ENCODE measurements at regions not wholly inside any gene's neighbourhood (a gene's known extent, or its start where the extent isn't known, plus 50 kb on each side); places are given as distances from the start of the nearest gene placed in this dataset.
A peak's percentile ranks its signal among the peaks of the same experiment; 100 is the strongest.

DNA sequence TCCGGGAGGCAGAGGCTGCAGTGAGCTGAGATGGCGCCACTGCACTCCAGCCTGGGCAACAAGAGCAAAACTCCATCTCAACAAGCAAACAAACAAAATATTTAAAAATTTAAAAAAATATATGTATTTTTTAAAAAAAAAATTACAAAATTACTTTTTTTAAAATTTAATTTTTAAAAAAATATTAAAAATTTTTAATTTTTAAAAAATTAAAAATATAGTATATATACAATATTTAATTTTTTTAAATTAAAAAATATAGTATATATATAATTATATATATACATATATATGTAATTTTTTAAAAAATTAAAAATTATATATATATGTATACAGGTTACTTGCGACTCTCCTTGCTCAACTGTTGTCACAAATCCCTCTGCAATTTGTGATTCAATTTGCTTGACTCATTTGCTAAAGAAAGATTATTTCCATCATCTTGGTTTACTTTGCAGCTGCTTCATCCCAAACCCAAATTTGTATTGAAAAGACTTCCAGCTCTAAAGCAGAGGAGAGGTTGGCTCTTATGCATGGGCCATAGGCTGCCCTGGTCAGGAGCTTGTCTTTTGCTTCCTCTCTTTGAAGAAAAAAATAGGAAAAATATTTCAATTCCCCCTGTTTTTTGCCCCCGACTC lies 247.4 kb upstream of the IRX3 start:
- H4K91ac ChIP-seq (ENCODE audit: low read length) = no peak overlapping the region
- H3K79me1 ChIP-seq (replicated peaks; ENCODE audit: low read length, poor library complexity, severe bottlenecking) = no peaks in the 10 kb centered on the region
- no peak overlapping the region for H3K27ac ChIP-seq (ENCODE audit: low read length, poor library complexity, severe bottlenecking)
- H3K18ac ChIP-seq (ENCODE audit: low read depth in 1 of 2, low read length in 2 of 2) = no peak overlapping the region
- H2BK120ac ChIP-seq (ENCODE audit: low read depth, low read length) = no peak overlapping the region
- WGBS = 92% methylated on average over 3 of the region's 4 CpGs
- H2BK5ac ChIP-seq (ENCODE audit: low read depth, low read length, poor library complexity, severe bottlenecking) = no peak overlapping the region
- H2BK15ac ChIP-seq (ENCODE audit: low read depth, poor library complexity, severe bottlenecking) = no peak overlapping the region
- peaks cover under 1 to 3% of the 10 kb centered on the region in 2 experiments for H3K27me3 ChIP-seq (ENCODE audit: control insufficient read depth in 1 of 2, insufficient read depth in 1 of 2, low read length in 2 of 2)
- no peak overlapping the region for H2BK12ac ChIP-seq (ENCODE audit: low read length in 2 of 2)
- H4K8ac ChIP-seq (ENCODE audit: low read length) = no peak overlapping the region
- H3K4me1 ChIP-seq (ENCODE audit: control insufficient read depth, insufficient read depth, low read depth, low read length) = no peaks in the 10 kb centered on the region
- no peak for DNase-seq
- H3K4me3 ChIP-seq (ENCODE audit: insufficient read depth in 1 of 2, low read depth in 1 of 2, low read length in 2 of 2) = no peak overlapping the region
- H3K4me2 ChIP-seq (ENCODE audit: low read length, poor library complexity, severe bottlenecking) = no peak overlapping the region
- no peak overlapping the region for H3K4ac ChIP-seq (ENCODE audit: low read depth in 1 of 2, low read length in 2 of 2)
- no peaks in the 10 kb centered on the region for H3K36me3 ChIP-seq (ENCODE audit: control insufficient read depth in 1 of 2, insufficient read depth in 2 of 2, low read depth in 1 of 2, low read length in 2 of 2)
- H3K9me3 ChIP-seq (ENCODE audit: control insufficient read depth, low read length) = peaks cover 17% of the 10 kb centered on the region
- no peak overlapping the region for H3K14ac ChIP-seq (ENCODE audit: low read length in 2 of 2)
- H2AK5ac ChIP-seq (ENCODE audit: low read length, severe bottlenecking) = no peak overlapping the region
- H3K23ac ChIP-seq (ENCODE audit: low read length in 2 of 2) = no peak overlapping the region
- no peak overlapping the region for H2AFZ ChIP-seq (ENCODE audit: low read depth, low read length)
- H3K9ac ChIP-seq (ENCODE audit: low read length) = no peak overlapping the region

DNA sequence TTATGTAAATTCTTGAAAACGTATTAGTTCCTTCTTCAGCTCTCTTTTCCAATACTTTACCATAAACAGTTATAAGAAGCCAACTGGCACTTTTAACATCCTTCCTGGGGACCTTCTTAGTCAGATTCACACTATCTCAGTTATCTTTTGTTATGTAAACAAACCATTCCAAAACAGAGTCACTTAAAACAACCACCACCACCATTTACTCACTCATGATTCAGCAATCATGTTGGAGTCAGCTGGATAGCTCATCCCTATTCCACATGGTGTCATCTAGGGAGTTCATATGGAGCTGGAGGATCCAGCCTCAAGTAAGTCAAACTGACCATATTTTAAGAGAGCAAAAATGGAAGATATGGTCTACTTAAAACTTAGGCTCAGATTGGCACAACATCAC lies 240.3 kb upstream of the IRX3 start:
- H3K23ac ChIP-seq (ENCODE audit: low read length in 2 of 2) = no peak overlapping the region
- H4K91ac ChIP-seq (ENCODE audit: low read length) = no peak overlapping the region
- H2BK12ac ChIP-seq (ENCODE audit: low read length in 2 of 2) = no peak overlapping the region
- no peaks in the 10 kb centered on the region for H3K27me3 ChIP-seq (ENCODE audit: control insufficient read depth in 1 of 2, insufficient read depth in 1 of 2, low read length in 2 of 2)
- H2BK15ac ChIP-seq (ENCODE audit: low read depth, poor library complexity, severe bottlenecking) = no peak overlapping the region
- no peak overlapping the region for H2BK5ac ChIP-seq (ENCODE audit: low read depth, low read length, poor library complexity, severe bottlenecking)
- no peak overlapping the region for H3K4me3 ChIP-seq (ENCODE audit: insufficient read depth in 1 of 2, low read depth in 1 of 2, low read length in 2 of 2)
- H3K18ac ChIP-seq (ENCODE audit: low read depth in 1 of 2, low read length in 2 of 2) = no peak overlapping the region
- no peak overlapping the region for H3K9ac ChIP-seq (ENCODE audit: low read length)
- DNase-seq = peak; percentile 78
- no peak overlapping the region for H2AFZ ChIP-seq (ENCODE audit: low read depth, low read length)
- H4K8ac ChIP-seq (ENCODE audit: low read length) = no peak overlapping the region
- H3K4me1 ChIP-seq (ENCODE audit: control insufficient read depth, insufficient read depth, low read depth, low read length) = no peaks in the 10 kb centered on the region
- H3K9me3 ChIP-seq (ENCODE audit: control insufficient read depth, low read length) = peaks cover 17% of the 10 kb centered on the region
- no peak overlapping the region for H3K4me2 ChIP-seq (ENCODE audit: low read length, poor library complexity, severe bottlenecking)
- no peak overlapping the region for H3K27ac ChIP-seq (ENCODE audit: low read length, poor library complexity, severe bottlenecking)
- no peak overlapping the region for H2AK5ac ChIP-seq (ENCODE audit: low read length, severe bottlenecking)
- H3K4ac ChIP-seq (ENCODE audit: low read depth in 1 of 2, low read length in 2 of 2) = no peak overlapping the region
- no peak overlapping the region for H3K14ac ChIP-seq (ENCODE audit: low read length in 2 of 2)
- WGBS = 28% methylated on average over 1 of the region's 1 CpG
- no peak overlapping the region for H2BK120ac ChIP-seq (ENCODE audit: low read depth, low read length)
- no peaks in the 10 kb centered on the region for H3K79me1 ChIP-seq (replicated peaks; ENCODE audit: low read length, poor library complexity, severe bottlenecking)
- H3K36me3 ChIP-seq (ENCODE audit: control insufficient read depth in 1 of 2, insufficient read depth in 2 of 2, low read depth in 1 of 2, low read length in 2 of 2) = no peaks in the 10 kb centered on the region

DNA sequence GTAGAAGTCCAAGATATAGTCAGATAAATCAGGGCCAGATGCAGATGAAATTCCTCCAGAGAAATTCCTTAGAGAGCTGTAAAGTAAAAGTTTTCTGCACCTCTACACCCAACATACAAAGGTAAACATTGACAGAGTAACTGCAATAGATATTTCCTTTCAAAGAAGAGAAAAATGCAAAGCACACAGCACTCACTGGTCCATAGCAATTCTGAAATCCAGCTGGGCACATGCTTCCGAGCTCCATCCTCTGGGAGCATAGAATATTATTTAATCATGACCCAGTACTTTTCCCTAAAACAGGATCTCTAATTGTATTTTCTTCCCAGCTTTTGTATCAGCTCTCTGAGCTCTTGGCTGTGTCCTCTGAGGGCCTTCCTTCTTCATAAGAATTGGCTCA lies 239.5 kb upstream of the IRX3 start:
- H3K4me2 ChIP-seq (ENCODE audit: low read length, poor library complexity, severe bottlenecking) = no peak overlapping the region
- no peak overlapping the region for H3K14ac ChIP-seq (ENCODE audit: low read length in 2 of 2)
- no peak overlapping the region for H3K23ac ChIP-seq (ENCODE audit: low read length in 2 of 2)
- no peak overlapping the region for H3K27ac ChIP-seq (ENCODE audit: low read length, poor library complexity, severe bottlenecking)
- no peaks in the 10 kb centered on the region for H3K79me1 ChIP-seq (replicated peaks; ENCODE audit: low read length, poor library complexity, severe bottlenecking)
- H3K9me3 ChIP-seq (ENCODE audit: control insufficient read depth, low read length) = peaks cover 12% of the 10 kb centered on the region
- WGBS = 98% methylated on average over 1 of the region's 1 CpG
- H3K4me3 ChIP-seq (ENCODE audit: insufficient read depth in 1 of 2, low read depth in 1 of 2, low read length in 2 of 2) = no peak overlapping the region
- H3K9ac ChIP-seq (ENCODE audit: low read length) = no peak overlapping the region
- no peak overlapping the region for H3K18ac ChIP-seq (ENCODE audit: low read depth in 1 of 2, low read length in 2 of 2)
- no peak for DNase-seq
- H2BK5ac ChIP-seq (ENCODE audit: low read depth, low read length, poor library complexity, severe bottlenecking) = no peak overlapping the region
- no peak overlapping the region for H2BK15ac ChIP-seq (ENCODE audit: low read depth, poor library complexity, severe bottlenecking)
- H2AFZ ChIP-seq (ENCODE audit: low read depth, low read length) = no peak overlapping the region
- no peaks in the 10 kb centered on the region for H3K36me3 ChIP-seq (ENCODE audit: control insufficient read depth in 1 of 2, insufficient read depth in 2 of 2, low read depth in 1 of 2, low read length in 2 of 2)
- no peak overlapping the region for H2BK120ac ChIP-seq (ENCODE audit: low read depth, low read length)
- H2BK12ac ChIP-seq (ENCODE audit: low read length in 2 of 2) = no peak overlapping the region
- H4K91ac ChIP-seq (ENCODE audit: low read length) = no peak overlapping the region
- no peaks in the 10 kb centered on the region for H3K27me3 ChIP-seq (ENCODE audit: control insufficient read depth in 1 of 2, insufficient read depth in 1 of 2, low read length in 2 of 2)
- no peak overlapping the region for H4K8ac ChIP-seq (ENCODE audit: low read length)
- no peak overlapping the region for H3K4ac ChIP-seq (ENCODE audit: low read depth in 1 of 2, low read length in 2 of 2)
- no peak overlapping the region for H2AK5ac ChIP-seq (ENCODE audit: low read length, severe bottlenecking)
- H3K4me1 ChIP-seq (ENCODE audit: control insufficient read depth, insufficient read depth, low read depth, low read length) = no peaks in the 10 kb centered on the region

DNA sequence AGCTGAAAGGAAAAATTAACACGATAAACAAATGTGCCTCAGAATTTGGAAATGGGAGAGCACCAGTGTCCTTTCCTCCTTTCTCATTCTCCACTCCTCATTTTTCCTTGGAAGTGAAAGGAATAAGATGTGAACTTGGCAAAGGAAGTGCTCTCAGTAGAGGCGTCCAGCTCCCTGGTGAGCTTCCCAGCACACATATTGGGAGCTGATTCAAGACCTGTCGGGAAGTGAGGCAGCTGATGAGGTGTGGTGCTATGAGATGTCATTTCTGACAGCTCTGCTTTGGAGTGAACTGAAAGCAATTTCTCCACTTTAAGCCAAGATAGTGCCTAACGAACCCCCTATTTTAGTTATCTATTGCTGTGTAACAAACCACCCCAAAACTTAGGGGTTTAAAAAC lies 238.5 kb upstream of the IRX3 start:
- Histone ChIP-seq H3K4me2 (ENCODE audit: low read length, poor library complexity, severe bottlenecking) (no peak overlapping the region), H3K79me1 (replicated peaks; ENCODE audit: low read length, poor library complexity, severe bottlenecking) (no peaks in the 10 kb centered on the region), H2AK5ac (ENCODE audit: low read length, severe bottlenecking) (no peak overlapping the region), H3K14ac (ENCODE audit: low read length in 2 of 2) (no peak overlapping the region), H3K9ac (ENCODE audit: low read length) (no peak overlapping the region), H3K36me3 (ENCODE audit: control insufficient read depth in 1 of 2, insufficient read depth in 2 of 2, low read depth in 1 of 2, low read length in 2 of 2) (no peaks in the 10 kb centered on the region), H4K8ac (ENCODE audit: low read length) (no peak overlapping the region), H2AFZ (ENCODE audit: low read depth, low read length) (no peak overlapping the region), H2BK5ac (ENCODE audit: low read depth, low read length, poor library complexity, severe bottlenecking) (no peak overlapping the region), H3K4ac (ENCODE audit: low read depth in 1 of 2, low read length in 2 of 2) (no peak overlapping the region), H3K18ac (ENCODE audit: low read depth in 1 of 2, low read length in 2 of 2) (no peak overlapping the region), H2BK12ac (ENCODE audit: low read length in 2 of 2) (no peak overlapping the region), H3K9me3 (ENCODE audit: control insufficient read depth, low read length) (peaks cover 12% of the 10 kb centered on the region), H3K27ac (ENCODE audit: low read length, poor library complexity, severe bottlenecking) (no peak overlapping the region), H3K4me3 (ENCODE audit: insufficient read depth in 1 of 2, low read depth in 1 of 2, low read length in 2 of 2) (no peak overlapping the region), H3K4me1 (ENCODE audit: control insufficient read depth, insufficient read depth, low read depth, low read length) (no peaks in the 10 kb centered on the region), H2BK15ac (ENCODE audit: low read depth, poor library complexity, severe bottlenecking) (no peak overlapping the region), H4K91ac (ENCODE audit: low read length) (no peak overlapping the region), H2BK120ac (ENCODE audit: low read depth, low read length) (no peak overlapping the region), H3K27me3 (ENCODE audit: control insufficient read depth in 1 of 2, insufficient read depth in 1 of 2, low read length in 2 of 2) (no peaks in the 10 kb centered on the region), H3K23ac (ENCODE audit: low read length in 2 of 2) (no peak overlapping the region)
- 90% methylated on average over 3 of the region's 4 CpGs for WGBS
- DNase-seq = no peak
